Right ventricle myocardium inferior (tissue), 1 donor: ENCODE measurements at regions not wholly inside any gene's neighbourhood (a gene's known extent, or its start where the extent isn't known, plus 50 kb on each side); places are given as distances from the start of the nearest gene placed in this dataset.
A peak's percentile ranks its signal among the peaks of the same experiment; 100 is the strongest.
"Not testable (repeated sequence)": the region's sequence is repeated elsewhere in the genome, so short reads cannot be mapped to it uniquely, and the experiment has no call there.

Experiments used
- ATAC-seq: fragments of 200-7000 bp; cut with Tn5 transposase; one replicate; pipeline ENCODE4 v1.9.1; 2020; ENCODE audit warnings: mild to moderate bottlenecking, moderate library complexity
- DNase-seq: peaks from one replicate; pipeline ENCODE4 v3.0.0; 2021; ENCODE audit errors: missing footprints
- intact Hi-C: fragments of 100-400 bp; cut with DNase I; formaldehyde crosslinking; loops from one replicate; pipeline ENCODE4 v1.11.0; 2022
- donor health status: DM: no; HTN: yes; CAD: no; lungs with severe emphysema.

GRCh38 chr2:87326754-87327153, 305.1 kb upstream of the PLGLB1 start:
- intact Hi-C loops, DNase-seq: not testable (repeated sequence)
- ATAC-seq: peak; percentile 25

GRCh38 chr2:87327648-87328371, 306.2 kb upstream of the PLGLB1 start:
- ATAC-seq, DNase-seq, intact Hi-C loops: not testable (repeated sequence)

- DNase-seq, ATAC-seq, intact Hi-C loops: not testable (repeated sequence)
Observed at GRCh38 chr2:87329529-87329928, 307.9 kb upstream of the PLGLB1 start.

DNA sequence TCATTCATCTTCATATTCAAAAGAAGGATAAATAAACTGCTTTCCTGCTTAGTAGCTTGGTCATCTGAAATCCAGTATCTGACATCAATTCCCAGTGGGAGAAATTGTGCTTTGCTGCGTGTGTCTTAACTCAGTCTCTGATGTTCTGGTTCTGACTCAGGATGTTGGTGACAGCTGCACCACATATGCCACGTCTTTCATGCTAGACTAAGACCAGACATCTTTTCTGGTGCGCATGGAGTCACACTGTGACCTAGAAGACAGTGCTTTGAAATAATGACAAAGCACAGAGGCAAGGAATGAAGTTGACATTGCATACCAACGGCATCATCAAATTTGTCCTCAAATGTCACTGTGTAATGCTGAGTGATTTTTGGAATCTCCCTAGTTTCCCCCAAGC, 308.8 kb upstream of the PLGLB1 start:
- ATAC-seq, intact Hi-C loops, DNase-seq: not testable (repeated sequence)

GRCh38 chr2:87331940-87332583, 310.4 kb upstream of the PLGLB1 start:
- DNase-seq, intact Hi-C loops, ATAC-seq: not testable (repeated sequence)

- DNase-seq, ATAC-seq, intact Hi-C loops: not testable (repeated sequence)
Observed at GRCh38 chr2:87334888-87335287, 313.2 kb upstream of the PLGLB1 start.

DNA sequence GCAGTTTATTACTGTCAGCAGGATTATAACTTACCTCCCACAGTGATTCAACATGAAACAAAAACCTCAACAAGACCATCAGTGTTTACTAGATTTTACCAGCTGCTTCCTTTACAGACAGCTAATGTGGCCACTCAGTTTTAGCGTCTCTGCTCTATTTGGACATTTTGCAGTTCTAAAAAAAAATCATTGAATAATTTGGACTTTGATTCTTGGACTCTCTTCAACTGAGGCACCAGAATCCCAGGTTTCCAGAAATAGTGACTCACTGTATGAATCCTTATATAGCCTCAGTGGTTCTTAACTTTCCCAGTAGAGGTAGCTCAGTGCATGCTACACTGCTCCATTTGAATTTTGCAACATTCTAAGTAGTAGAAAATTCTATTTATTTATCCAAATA, 317.4 kb upstream of the PLGLB1 start:
- intact Hi-C loops: not testable (repeated sequence)

DNA sequence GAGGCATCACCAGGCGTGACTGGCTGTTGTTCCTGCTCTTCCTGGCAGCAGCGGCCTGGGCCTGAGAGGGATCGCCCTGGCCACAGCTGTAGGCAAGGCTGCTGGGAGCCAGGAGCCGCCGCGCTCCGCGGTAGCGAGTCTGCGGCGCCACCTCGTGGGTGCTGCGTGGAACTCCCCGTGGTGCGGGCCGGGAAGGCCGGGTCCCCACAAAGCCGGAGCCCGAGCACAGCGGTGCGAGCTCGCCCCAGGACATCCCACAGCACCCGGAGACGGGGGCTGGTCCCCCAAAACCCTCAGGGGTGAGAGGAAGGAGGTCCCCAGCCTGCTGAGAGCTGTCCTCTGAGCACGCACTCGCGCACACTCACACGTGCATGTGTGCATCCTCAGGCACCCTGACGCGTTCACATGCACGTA, 320.0 kb upstream of the PLGLB1 start:
- intact Hi-C loops, ATAC-seq: not testable (repeated sequence)
- DNase-seq: peak; percentile 90

More for the DNA sequence above, 317.4 kb upstream of the PLGLB1 start:
- not testable (repeated sequence) for DNase-seq, ATAC-seq

DNA sequence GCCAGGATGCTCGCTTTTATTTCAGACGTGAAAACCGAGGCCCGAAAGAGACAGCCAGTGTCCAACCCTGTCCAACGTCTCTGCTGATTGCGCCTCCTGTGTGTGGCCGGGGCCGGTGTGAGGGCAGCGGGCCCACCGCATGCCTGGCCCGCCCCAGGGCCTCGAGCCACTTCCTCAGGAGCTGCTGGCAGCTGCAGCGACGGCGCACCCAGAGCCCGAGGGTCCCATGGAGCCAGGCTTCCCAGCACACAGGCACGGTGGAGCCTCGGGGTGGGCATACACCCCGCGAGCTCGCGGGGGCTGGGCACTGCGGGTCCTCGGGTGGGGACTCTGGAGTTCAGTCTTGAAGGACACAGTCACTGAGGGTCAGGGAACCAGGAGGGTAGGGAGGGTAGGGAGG, 320.5 kb upstream of the PLGLB1 start:
- intact Hi-C loops, ATAC-seq: not testable (repeated sequence)
- DNase-seq: peak; percentile 64

GRCh38 chr2:87343347-87343746, 321.7 kb upstream of the PLGLB1 start:
- intact Hi-C loops, DNase-seq, ATAC-seq: not testable (repeated sequence)

DNA sequence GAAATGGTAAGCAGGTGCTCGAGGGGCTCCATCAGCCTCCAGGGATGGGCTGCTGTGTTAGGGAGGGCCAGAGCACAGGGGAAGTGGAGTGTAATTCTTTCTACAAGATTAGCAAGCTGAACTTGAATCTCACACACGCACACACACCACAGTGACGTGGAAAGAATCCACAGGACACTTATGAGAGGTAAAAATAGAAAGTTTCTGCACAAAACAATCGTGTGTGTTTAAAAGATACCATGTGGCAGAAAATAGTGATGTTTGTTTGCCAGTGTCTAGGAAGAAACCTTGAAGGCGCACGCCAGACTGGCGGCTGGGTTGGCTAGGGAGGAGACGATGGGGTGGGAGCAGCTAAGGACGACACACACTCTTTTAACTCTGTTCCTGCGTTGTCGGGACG, 323.6 kb upstream of the PLGLB1 start:
- intact Hi-C loops, ATAC-seq, DNase-seq: not testable (repeated sequence)

- DNase-seq, ATAC-seq, intact Hi-C loops: not testable (repeated sequence)
Observed at GRCh38 chr2:87348556-87348955, 326.9 kb upstream of the PLGLB1 start.

- DNase-seq, intact Hi-C loops, ATAC-seq: not testable (repeated sequence)
Observed at GRCh38 chr2:87349006-87349405, 327.4 kb upstream of the PLGLB1 start.

DNA sequence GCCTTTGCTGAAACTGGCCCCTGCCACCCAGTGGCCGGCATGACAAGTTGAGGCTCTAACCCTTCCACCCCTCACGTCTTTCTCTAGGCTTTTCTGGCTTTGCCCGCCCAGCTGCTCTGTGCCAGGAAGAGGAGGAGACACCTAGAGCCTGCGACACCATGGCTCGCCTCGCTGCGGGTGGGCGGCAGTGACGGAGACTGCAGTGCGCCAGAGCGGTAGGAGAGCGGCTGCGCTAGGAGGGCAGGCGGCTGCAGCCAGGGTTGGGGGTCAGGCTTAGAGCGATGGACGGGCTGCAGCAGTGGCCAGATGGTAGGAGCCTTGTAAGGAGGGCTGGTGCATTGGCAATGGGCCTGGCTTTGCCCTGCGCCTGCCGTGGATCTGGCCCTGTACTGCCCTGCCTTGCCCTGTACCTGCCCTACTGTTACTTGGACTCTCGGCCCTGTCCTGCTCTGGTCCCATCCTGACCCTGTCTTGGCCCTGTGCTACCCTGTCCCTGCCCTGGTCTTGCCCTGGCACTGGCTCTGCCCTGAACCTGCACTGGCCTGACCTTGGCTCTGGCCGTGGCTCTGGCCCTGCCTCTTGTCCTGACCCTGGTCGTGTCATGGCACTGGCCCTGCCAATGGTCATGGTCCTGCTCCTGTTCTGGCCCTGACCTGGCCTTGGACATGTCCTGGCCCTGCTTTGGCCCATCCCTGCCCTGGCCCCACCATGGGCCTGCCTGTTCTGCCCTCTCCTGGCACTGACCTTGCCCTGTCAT, 330.7 kb upstream of the PLGLB1 start:
- intact Hi-C loops, ATAC-seq: not testable (repeated sequence)
- peak; percentile 31 for DNase-seq

- DNase-seq, intact Hi-C loops, ATAC-seq: not testable (repeated sequence)
Observed at GRCh38 chr2:87353408-87353807, 331.8 kb upstream of the PLGLB1 start.

DNA sequence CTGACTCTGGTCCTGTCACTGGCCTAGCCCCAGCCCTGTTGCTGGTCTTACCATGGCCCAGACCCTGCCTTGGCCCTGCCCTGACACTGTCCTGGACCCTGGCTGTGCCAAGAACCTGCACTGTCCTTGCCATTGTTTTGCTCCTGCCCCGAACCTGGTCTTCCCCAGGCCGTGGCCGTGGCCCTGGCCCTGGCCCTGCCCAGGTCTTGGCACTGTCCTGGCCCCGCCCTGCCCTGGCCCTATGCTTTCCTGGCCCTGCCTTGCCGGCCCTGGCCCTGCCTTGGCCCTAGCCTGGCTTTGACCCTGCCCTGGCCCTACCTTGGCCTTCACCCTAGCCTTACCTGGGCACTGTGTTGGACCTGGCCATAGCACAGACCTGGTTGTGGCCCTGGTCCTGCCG, 332.5 kb upstream of the PLGLB1 start:
- ATAC-seq, intact Hi-C loops: not testable (repeated sequence)

GRCh38 chr2:87360250-87360649, 338.6 kb upstream of the PLGLB1 start:
- ATAC-seq, DNase-seq, intact Hi-C loops: not testable (repeated sequence)

More for the DNA sequence above, 332.5 kb upstream of the PLGLB1 start:
- DNase-seq: not testable (repeated sequence)

- DNase-seq, ATAC-seq, intact Hi-C loops: not testable (repeated sequence)
Observed at GRCh38 chr2:87360927-87361326, 339.3 kb upstream of the PLGLB1 start.

DNA sequence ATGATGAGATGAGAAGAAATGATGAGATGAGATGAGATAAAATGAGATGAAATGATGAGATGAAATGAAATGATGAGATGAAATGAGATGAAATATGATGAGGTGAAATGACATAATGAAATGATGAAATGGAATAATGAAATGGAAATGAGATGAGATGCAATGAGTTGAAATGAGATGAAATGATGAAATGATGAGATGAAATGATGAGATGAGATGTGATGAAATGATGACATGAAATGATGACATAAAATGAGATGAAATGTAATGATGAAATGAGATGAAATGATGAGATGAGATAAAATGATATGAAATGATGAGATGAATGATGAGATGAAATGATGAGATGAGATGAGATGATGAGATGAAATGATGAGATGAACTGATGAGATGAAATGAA, 340.2 kb upstream of the PLGLB1 start:
- DNase-seq, ATAC-seq, intact Hi-C loops: not testable (repeated sequence)
